ENCODE measurements at regions not wholly inside any gene's neighbourhood (a gene's known extent, or its start where the extent isn't known, plus 50 kb on each side); places are given as distances from the start of the nearest gene placed in this dataset.
A peak's percentile ranks its signal among the peaks of the same experiment; 100 is the strongest.

- no TSS peak for BruUV-seq (replicated peaks)
- CTCF ChIA-PET, result no interaction called here
- no peaks in the 10 kb centered on the region for H3K4me1 Mint-ChIP-seq (ENCODE audit: low read depth, unreplicated experiment)
These were observed 549.3 kb downstream of the LIG4 start for GRCh38 chr13:107665926-107666458.

DNA sequence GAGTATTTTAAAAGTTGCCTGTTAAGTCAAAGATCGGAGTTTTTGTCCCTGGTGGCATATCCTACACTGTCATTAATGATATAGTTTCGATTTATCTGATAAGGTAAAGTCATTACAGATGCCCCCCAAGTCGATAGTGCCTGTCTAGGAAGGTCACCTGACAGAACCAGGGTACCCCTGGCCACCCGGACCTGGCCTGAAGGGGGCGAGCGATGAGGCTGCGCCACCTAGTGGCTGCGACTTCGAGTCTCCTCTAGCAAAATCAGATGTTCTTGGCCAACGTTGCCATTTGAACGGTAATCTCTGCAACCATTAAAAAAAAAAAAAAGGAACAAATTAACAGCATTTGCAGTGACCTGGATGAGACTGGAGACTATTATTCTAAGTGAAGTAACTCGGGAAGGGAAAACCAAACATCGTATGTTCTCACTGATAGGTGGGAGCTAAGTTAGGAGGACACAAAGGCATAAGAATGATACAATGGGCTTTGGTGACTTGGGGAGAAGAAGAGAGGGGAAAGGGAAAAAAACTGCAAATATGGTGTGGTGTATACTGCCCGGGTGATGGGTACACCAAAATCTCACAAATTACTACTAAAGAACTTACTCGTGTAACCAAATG, 565.1 kb downstream of the LIG4 start:
- H3K4me3 ChIP-seq (ENCODE audit: low read depth, low read length), result no peak overlapping the region
- TF ChIP-seq, protein P1, sequence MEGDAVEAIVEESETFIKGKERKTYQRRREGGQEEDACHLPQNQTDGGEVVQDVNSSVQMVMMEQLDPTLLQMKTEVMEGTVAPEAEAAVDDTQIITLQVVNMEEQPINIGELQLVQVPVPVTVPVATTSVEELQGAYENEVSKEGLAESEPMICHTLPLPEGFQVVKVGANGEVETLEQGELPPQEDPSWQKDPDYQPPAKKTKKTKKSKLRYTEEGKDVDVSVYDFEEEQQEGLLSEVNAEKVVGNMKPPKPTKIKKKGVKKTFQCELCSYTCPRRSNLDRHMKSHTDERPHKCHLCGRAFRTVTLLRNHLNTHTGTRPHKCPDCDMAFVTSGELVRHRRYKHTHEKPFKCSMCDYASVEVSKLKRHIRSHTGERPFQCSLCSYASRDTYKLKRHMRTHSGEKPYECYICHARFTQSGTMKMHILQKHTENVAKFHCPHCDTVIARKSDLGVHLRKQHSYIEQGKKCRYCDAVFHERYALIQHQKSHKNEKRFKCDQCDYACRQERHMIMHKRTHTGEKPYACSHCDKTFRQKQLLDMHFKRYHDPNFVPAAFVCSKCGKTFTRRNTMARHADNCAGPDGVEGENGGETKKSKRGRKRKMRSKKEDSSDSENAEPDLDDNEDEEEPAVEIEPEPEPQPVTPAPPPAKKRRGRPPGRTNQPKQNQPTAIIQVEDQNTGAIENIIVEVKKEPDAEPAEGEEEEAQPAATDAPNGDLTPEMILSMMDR (IDR thresholded peaks at IDR 0.05; ENCODE audit: insufficient read depth in 1 of 2, low read depth in 1 of 2, low read length in 1 of 2, severe bottlenecking in 1 of 2, unreplicated experiment in 1 of 2), result peak; percentile 92 to 99
- H3K4me1 ChIP-seq, result no peaks in the 10 kb centered on the region
- CTCF ChIA-PET, result interaction anchor here (0.7 kb wide), 1 partner anchor 300 kb away, joined by 6 read pairs; no protein-coding TSS in a partner anchor
- H3K36me3 ChIP-seq (ENCODE audit: control insufficient read depth, insufficient read depth, low read length), result no peaks in the 10 kb centered on the region
- H3K4me1 Mint-ChIP-seq (ENCODE audit: low read depth, unreplicated experiment), result no peaks in the 10 kb centered on the region
- no peak overlapping the region for H3K4me3 Mint-ChIP-seq (ENCODE audit: unreplicated experiment)
- peak; percentile 64 to 76 for DNase-seq
- no peak overlapping the region for H3K27ac Mint-ChIP-seq (ENCODE audit: unreplicated experiment)
- H3K9me3 ChIP-seq, result no peaks in the 10 kb centered on the region
- H3K27me3 ChIP-seq (replicated peaks; ENCODE audit: control insufficient read depth, insufficient read depth, low read length), result no peaks in the 10 kb centered on the region
- H3K9me3 Mint-ChIP-seq (ENCODE audit: unreplicated experiment), result no peaks in the 10 kb centered on the region
- POLR2A ChIA-PET, result no interaction called here
- no TSS peak for BruUV-seq (replicated peaks)
- intact Hi-C loops (cut with micrococcal nuclease; ENCODE audit: unreplicated experiment), result loop anchor here (1.0 to 2.0 kb wide), 4 partner anchors 277 to 505 kb away; no protein-coding TSS in a partner anchor
- H3K36me3 Mint-ChIP-seq (ENCODE audit: insufficient read depth, unreplicated experiment), result no peaks in the 10 kb centered on the region
- peaks cover 14% of the 10 kb centered on the region for H3K27me3 Mint-ChIP-seq (ENCODE audit: insufficient read depth, unreplicated experiment)

More at GRCh38 chr13:107665926-107666458, 549.3 kb downstream of the LIG4 start:
- Mint-ChIP-seq H3K4me3 (ENCODE audit: unreplicated experiment) (no peak overlapping the region), H3K36me3 (ENCODE audit: insufficient read depth, unreplicated experiment) (no peaks in the 10 kb centered on the region), H3K9me3 (ENCODE audit: unreplicated experiment) (no peaks in the 10 kb centered on the region), H3K27ac (ENCODE audit: unreplicated experiment) (no peak overlapping the region), H3K27me3 (ENCODE audit: insufficient read depth, unreplicated experiment) (no peaks in the 10 kb centered on the region)
- TF ChIP-seq, protein P1 (IDR thresholded peaks at IDR 0.05; ENCODE audit: insufficient read depth in 1 of 2, low read depth in 1 of 2, low read length in 1 of 2, severe bottlenecking in 1 of 2, unreplicated experiment in 1 of 2), result no peak
- DNase-seq, result no peak
- POLR2A ChIA-PET, result no interaction called here
- intact Hi-C loops (cut with micrococcal nuclease; ENCODE audit: unreplicated experiment), result no loop called here
- H3K4me3 ChIP-seq (ENCODE audit: low read depth, low read length), result no peak overlapping the region
- no peaks in the 10 kb centered on the region for H3K36me3 ChIP-seq (ENCODE audit: control insufficient read depth, insufficient read depth, low read length)
- no peaks in the 10 kb centered on the region for H3K9me3 ChIP-seq
- H3K27me3 ChIP-seq (replicated peaks; ENCODE audit: control insufficient read depth, insufficient read depth, low read length), result no peaks in the 10 kb centered on the region
- no peaks in the 10 kb centered on the region for H3K4me1 ChIP-seq

- CTCF ChIA-PET, result no interaction called here
These were observed 566.3 kb downstream of the LIG4 start for GRCh38 chr13:107649079-107649478.

More at GRCh38 chr13:107649079-107649478, 566.3 kb downstream of the LIG4 start:
- Mint-ChIP-seq H3K9me3 (ENCODE audit: unreplicated experiment) (no peaks in the 10 kb centered on the region), H3K4me3 (ENCODE audit: unreplicated experiment) (no peak overlapping the region), H3K4me1 (ENCODE audit: low read depth, unreplicated experiment) (no peaks in the 10 kb centered on the region), H3K27me3 (ENCODE audit: insufficient read depth, unreplicated experiment) (peaks cover 14% of the 10 kb centered on the region), H3K27ac (ENCODE audit: unreplicated experiment) (no peak overlapping the region), H3K36me3 (ENCODE audit: insufficient read depth, unreplicated experiment) (no peaks in the 10 kb centered on the region)
- intact Hi-C loops (cut with micrococcal nuclease; ENCODE audit: unreplicated experiment), result no loop called here
- TF ChIP-seq, protein P1 (IDR thresholded peaks at IDR 0.05; ENCODE audit: insufficient read depth in 1 of 2, low read depth in 1 of 2, low read length in 1 of 2, severe bottlenecking in 1 of 2, unreplicated experiment in 1 of 2), result no peak
- POLR2A ChIA-PET, result no interaction called here
- H3K27me3 ChIP-seq (replicated peaks; ENCODE audit: control insufficient read depth, insufficient read depth, low read length), result no peaks in the 10 kb centered on the region
- no peak overlapping the region for H3K4me3 ChIP-seq (ENCODE audit: low read depth, low read length)
- no peaks in the 10 kb centered on the region for H3K9me3 ChIP-seq
- H3K4me1 ChIP-seq, result no peaks in the 10 kb centered on the region
- BruUV-seq (replicated peaks), result no TSS peak
- no peaks in the 10 kb centered on the region for H3K36me3 ChIP-seq (ENCODE audit: control insufficient read depth, insufficient read depth, low read length)
- DNase-seq, result no peak
